ENCODE measurements at regions not wholly inside any gene's neighbourhood (a gene's known extent, or its start where the extent isn't known, plus 50 kb on each side); places are given as distances from the start of the nearest gene placed in this dataset.

- DNase-seq = no peak
These were observed 97.2 kb downstream of the TRIM36 start for GRCh38 chr5:115072266-115073064.

GRCh38 chr5:115070737-115071136, 99.0 kb downstream of the TRIM36 start:
- DNase-seq = no peak

- peak; percentile 9 for DNase-seq
These were observed 100.4 kb downstream of the TRIM36 start for GRCh38 chr5:115069087-115069968.

- DNase-seq = peak; percentile 34
These were observed 101.2 kb downstream of the TRIM36 start for GRCh38 chr5:115068239-115069086.

GRCh38 chr5:115064380-115064779, 105.3 kb downstream of the TRIM36 start:
- DNase-seq = no peak

GRCh38 chr5:115054387-115054951, 115.2 kb downstream of the TRIM36 start:
- DNase-seq = no peak

- DNase-seq = no peak
These were observed 116.8 kb downstream of the TRIM36 start for GRCh38 chr5:115052948-115053347.

- DNase-seq = no peak
These were observed 118.8 kb downstream of the TRIM36 start for GRCh38 chr5:115050866-115051265.

GRCh38 chr5:115033861-115034260, 135.8 kb downstream of the TRIM36 start:
- no peak for DNase-seq

GRCh38 chr5:115028557-115028956, 141.2 kb downstream of the TRIM36 start:
- no peak for DNase-seq

GRCh38 chr5:115024922-115025321, 144.8 kb downstream of the TRIM36 start:
- DNase-seq = no peak

- DNase-seq = no peak
These were observed 147.4 kb downstream of the TRIM36 start for GRCh38 chr5:115022303-115022702.

GRCh38 chr5:115016646-115017045, 153.1 kb downstream of the TRIM36 start:
- no peak for DNase-seq

GRCh38 chr5:114999176-114999575, 170.5 kb downstream of the TRIM36 start:
- no peak for DNase-seq

GRCh38 chr5:114989512-114989911, 180.2 kb downstream of the TRIM36 start:
- no peak for DNase-seq

GRCh38 chr5:114988096-114988495, 181.6 kb downstream of the TRIM36 start:
- no peak for DNase-seq

GRCh38 chr5:114984796-114985195, 184.9 kb downstream of the TRIM36 start:
- no peak for DNase-seq

- no peak for DNase-seq
These were observed 188.6 kb downstream of the TRIM36 start for GRCh38 chr5:114981111-114981510.

- DNase-seq = no peak
These were observed 191.6 kb downstream of the TRIM36 start for GRCh38 chr5:114977979-114978573.

- no peak for DNase-seq
These were observed 200.2 kb downstream of the TRIM36 start for GRCh38 chr5:114969482-114969881.

GRCh38 chr5:114957384-114957783, 212.3 kb downstream of the TRIM36 start:
- DNase-seq = no peak

GRCh38 chr5:114953565-114953964, 216.1 kb downstream of the TRIM36 start:
- no peak for DNase-seq
